ENCODE measurements at regions not wholly inside any gene's neighbourhood (a gene's known extent, or its start where the extent isn't known, plus 50 kb on each side); places are given as distances from the start of the nearest gene placed in this dataset.
"Not testable (repeated sequence)": the region's sequence is repeated elsewhere in the genome, so short reads cannot be mapped to it uniquely, and the experiment has no call there.

DNA sequence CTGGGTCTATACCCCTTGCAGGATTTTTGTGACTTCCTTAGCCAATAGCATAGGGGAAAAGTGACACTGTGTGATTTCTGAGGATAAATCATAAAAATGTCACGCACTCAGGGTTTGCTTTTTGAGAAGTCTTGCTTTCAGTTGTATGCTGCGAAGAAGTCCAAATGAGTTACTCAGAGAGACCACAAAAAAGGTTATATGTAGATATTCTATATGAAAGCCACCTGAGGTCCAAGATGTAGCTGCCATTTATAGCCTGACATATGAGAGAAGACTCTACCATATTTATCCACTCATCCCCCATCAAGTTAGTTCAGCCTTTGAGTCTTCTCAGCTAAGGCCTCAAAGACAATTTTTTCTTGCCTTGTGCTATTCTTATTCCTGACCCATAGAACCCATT lies 488.3 kb upstream of the MAP2 start:
- no peak for DNase-seq (ENCODE audit: low spot score)

- no peak for DNase-seq (ENCODE audit: low spot score)
Measured at GRCh38 chr2:208937521-208937920, 486.3 kb upstream of the MAP2 start.

- no peak for DNase-seq (ENCODE audit: low spot score)
Measured at GRCh38 chr2:208939852-208940251, 484.0 kb upstream of the MAP2 start.

DNA sequence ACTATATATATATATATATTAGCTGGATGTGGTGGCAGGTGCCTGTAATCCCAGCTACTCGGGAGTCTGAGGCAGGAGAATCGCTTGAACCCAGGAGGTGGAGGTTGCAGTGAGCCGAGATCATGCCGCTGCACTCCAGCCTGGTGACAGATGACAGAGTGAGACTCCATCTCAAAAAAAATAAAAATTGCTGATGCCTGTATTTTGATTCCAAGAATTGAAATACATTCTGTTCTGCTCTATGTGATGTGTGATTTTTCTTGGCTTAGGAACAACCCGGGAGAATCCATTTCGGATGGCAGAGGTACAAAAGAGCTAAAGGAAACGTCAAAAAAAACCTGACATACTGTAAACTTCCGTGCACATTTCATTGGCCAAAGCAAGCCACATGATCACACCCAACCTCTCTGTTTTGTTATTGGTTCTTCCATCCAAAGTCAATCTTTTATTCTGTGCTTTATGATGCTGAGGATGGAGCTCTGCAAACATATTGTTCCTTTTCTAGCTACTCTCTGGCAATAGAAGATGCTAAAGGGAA lies 478.1 kb upstream of the MAP2 start:
- DNase-seq (ENCODE audit: low spot score), result no peak

GRCh38 chr2:208948073-208948472 lies 475.8 kb upstream of the MAP2 start:
- DNase-seq (ENCODE audit: low spot score), result no peak

DNA sequence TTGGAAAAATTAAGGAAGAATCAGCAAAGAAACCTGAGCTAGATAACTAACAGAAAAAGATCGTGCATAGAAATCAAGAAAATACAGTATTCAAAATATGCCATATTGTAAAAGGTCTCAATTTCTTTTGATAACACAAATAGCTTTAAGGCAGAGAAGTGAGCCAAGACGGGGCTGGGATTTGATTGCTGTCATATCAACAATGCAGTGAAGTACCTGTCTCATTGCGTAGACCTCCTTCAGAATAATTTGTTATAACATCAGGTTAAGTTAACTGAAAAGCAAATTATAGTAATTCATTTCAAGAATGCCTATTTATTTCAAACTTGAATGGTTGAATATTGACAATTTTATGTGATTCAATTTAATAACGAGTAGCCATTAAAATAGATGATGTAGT lies 453.8 kb upstream of the MAP2 start:
- no peak for DNase-seq (ENCODE audit: low spot score)

DNA sequence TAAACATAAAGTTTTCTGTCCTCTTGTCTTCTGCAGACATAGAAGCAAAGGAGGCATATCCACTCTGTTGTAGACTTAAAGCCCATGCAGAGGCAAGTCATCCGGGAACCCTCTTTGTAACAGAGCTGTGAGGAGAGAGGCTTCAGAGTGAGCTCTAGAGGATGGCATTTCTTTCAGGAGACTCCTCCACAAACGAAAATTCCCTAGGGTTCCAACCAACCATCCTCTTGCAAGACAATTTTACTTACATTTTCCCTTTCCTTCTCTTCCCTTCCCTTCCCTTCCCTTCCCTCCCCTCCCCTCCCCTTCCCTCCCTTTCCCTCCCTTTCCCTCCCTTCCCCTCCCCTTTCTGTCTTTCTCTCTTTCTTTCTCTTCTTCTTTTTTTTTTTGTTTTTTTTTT lies 446.3 kb upstream of the MAP2 start:
- DNase-seq (ENCODE audit: low spot score), result no peak

- DNase-seq (ENCODE audit: low spot score), result no peak
Measured at GRCh38 chr2:208978946-208979345, 444.9 kb upstream of the MAP2 start.

GRCh38 chr2:208980321-208980720 lies 443.5 kb upstream of the MAP2 start:
- DNase-seq (ENCODE audit: low spot score), result no peak

DNA sequence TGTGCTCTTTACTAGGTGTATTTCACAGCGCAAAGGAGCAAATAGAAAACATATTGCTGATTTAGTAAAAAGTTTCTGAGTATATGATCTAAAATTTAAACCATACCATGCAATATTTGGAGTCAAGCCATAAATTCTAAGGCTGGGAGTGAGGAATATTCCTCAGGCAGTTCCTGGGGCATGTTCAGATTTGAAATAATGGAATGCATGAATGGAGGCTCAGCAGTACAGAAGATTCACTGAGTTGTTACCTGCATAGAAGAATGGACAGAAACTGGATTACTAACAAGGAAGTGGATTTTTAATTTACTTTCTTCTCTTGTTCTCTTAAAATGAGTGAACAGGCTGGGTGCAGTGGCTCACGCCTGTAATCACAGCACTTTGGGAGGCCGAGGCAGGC lies 441.0 kb upstream of the MAP2 start:
- DNase-seq (ENCODE audit: low spot score), result no peak

DNA sequence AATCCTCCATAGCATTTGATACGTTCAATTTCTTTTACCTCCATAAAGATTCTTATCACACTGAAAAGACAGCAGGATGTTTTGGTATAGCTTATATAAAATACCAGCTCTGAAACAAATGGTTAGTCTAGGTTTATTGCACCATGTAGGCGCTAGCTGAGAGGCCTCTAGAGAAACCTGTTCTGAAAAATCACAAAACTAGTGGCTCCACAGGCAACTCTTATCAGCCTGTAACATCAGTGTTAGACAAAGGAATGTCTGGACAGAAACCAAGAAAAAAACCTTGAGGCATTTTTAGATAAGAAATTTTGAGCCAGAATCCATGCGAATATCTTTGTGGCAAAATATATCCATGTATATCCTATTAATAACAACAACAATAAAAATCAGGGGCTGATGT lies 440.4 kb upstream of the MAP2 start:
- no peak for DNase-seq (ENCODE audit: low spot score)

- DNase-seq (ENCODE audit: low spot score), result no peak
Measured at GRCh38 chr2:208984376-208985090, 439.3 kb upstream of the MAP2 start.

GRCh38 chr2:208985644-208986043 lies 438.2 kb upstream of the MAP2 start:
- DNase-seq (ENCODE audit: low spot score), result no peak

- DNase-seq (ENCODE audit: low spot score), result no peak
Measured at GRCh38 chr2:208990716-208991115, 433.1 kb upstream of the MAP2 start.

DNA sequence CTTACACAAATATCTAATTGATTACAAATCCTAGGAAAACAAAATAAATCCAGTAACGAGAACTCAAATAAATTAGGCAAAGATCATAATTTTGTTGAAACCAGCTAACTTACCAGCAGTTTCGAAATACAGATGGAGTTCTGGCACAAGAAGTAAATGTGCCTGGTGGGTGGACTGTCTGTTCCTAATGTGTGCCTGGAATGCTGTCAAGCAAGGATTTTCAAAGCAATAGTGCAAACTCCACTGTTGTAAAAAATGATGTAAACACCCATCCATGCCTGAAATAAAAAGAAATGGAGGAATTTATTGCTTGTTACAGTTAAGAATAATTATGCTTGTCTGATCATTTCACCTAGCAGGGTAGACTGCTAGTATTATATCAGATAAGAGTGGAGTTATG lies 423.9 kb upstream of the MAP2 start:
- DNase-seq (ENCODE audit: low spot score), result no peak

DNA sequence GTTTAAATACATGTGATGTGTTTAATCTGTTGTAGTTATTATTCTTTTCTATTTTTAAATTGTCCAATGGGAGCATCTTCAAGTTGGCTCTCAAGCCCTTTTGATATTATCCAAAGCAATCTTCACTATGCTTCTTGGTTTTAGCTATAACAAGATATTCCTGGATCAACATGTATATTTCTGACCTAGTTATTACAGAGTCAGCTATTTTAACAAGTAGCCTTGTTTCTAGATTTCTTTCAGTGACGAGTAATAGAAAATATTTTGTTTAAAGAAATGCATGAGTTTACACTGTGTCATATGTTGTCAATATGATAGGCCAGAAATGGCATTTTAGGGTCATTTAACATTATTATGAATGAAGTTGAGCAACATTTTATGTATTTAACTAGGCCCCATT lies 421.8 kb upstream of the MAP2 start:
- no peak for DNase-seq (ENCODE audit: low spot score)

GRCh38 chr2:209005371-209005770 lies 418.5 kb upstream of the MAP2 start:
- DNase-seq (ENCODE audit: low spot score), result no peak

- no peak for DNase-seq (ENCODE audit: low spot score)
Measured at GRCh38 chr2:209008636-209009287, 415.1 kb upstream of the MAP2 start.

DNA sequence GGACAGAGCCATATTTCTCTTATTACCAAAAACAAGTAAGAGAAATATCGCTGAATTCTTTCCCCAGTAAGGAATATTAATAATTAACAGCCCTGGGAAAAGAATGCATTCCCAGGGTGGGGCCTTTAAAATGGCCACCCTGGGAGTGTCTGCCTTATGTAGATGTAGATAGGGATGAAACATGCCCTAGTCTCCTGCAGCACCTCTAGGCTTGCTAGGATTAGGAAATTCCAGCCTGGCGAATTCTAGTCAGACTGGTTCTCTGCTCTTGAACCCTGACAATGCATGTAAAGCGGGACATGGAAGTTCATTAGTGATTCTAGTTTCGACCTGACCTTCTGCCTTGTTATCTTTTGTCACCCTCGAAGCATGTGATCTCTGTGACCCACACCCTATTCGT lies 405.2 kb upstream of the MAP2 start:
- not testable (repeated sequence) for DNase-seq (ENCODE audit: low spot score)

GRCh38 chr2:209029249-209029648 lies 394.6 kb upstream of the MAP2 start:
- DNase-seq (ENCODE audit: low spot score), result no peak

- DNase-seq (ENCODE audit: low spot score), result no peak
Measured at GRCh38 chr2:209044307-209044706, 379.5 kb upstream of the MAP2 start.

- no peak for DNase-seq (ENCODE audit: low spot score)
Measured at GRCh38 chr2:209046163-209046562, 377.7 kb upstream of the MAP2 start.

- DNase-seq (ENCODE audit: low spot score), result no peak
Measured at GRCh38 chr2:209049608-209050007, 374.2 kb upstream of the MAP2 start.

GRCh38 chr2:209062210-209062609 lies 361.6 kb upstream of the MAP2 start:
- DNase-seq (ENCODE audit: low spot score), result no peak

Data from HuH-7 (cell line).